Osteocyte (in vitro differentiated cells): ENCODE measurements at regions not wholly inside any gene's neighbourhood (a gene's known extent, or its start where the extent isn't known, plus 50 kb on each side); places are given as distances from the start of the nearest gene placed in this dataset.

Source experiments
- DNase-seq: peaks from one replicate; pipeline ENCODE4 v3.0.0; 2021; ENCODE audit warnings: mixed read lengths; ENCODE audit not compliant: unreplicated experiment; ENCODE audit errors: extremely low spot score
- H3K27ac Mint-ChIP-seq: one replicate; pipeline ENCODE4 v1.8.0; 2021; ENCODE audit warnings: mild to moderate bottlenecking, mixed read lengths; ENCODE audit not compliant: unreplicated experiment
- H3K27me3 Mint-ChIP-seq: one replicate; pipeline ENCODE4 v1.8.0; 2021; ENCODE audit warnings: mixed read lengths; ENCODE audit not compliant: unreplicated experiment
- H3K36me3 Mint-ChIP-seq: one replicate; pipeline ENCODE4 v1.8.0; 2021; ENCODE audit warnings: mixed read lengths; ENCODE audit not compliant: unreplicated experiment
- H3K4me1 Mint-ChIP-seq: one replicate; pipeline ENCODE4 v1.8.0; 2021; ENCODE audit warnings: mixed read lengths; ENCODE audit not compliant: unreplicated experiment
- H3K4me3 Mint-ChIP-seq: one replicate; pipeline ENCODE4 v1.8.0; 2021; ENCODE audit warnings: mild to moderate bottlenecking, moderate library complexity, mixed read lengths; ENCODE audit not compliant: unreplicated experiment
- H3K9me3 Mint-ChIP-seq: one replicate; pipeline ENCODE4 v1.8.0; 2021; ENCODE audit warnings: mixed read lengths; ENCODE audit not compliant: unreplicated experiment
- CTCF ChIP-seq: fragments of 200-600 bp; sonication (generic); IDR thresholded peaks from 2 replicates; pipeline ENCODE4 v1.5.0; 2021; ENCODE audit warnings: antibody characterized with exemption, mild to moderate bottlenecking, moderate library complexity

- DNase-seq = no peak
- H3K27ac Mint-ChIP-seq = no peak overlapping the region
- no peak for TF ChIP-seq CTCF
- H3K4me3 Mint-ChIP-seq = no peak overlapping the region
- H3K27me3 Mint-ChIP-seq = no peaks in the 10 kb centered on the region
- peaks cover 13% of the 10 kb centered on the region for H3K4me1 Mint-ChIP-seq
- H3K36me3 Mint-ChIP-seq = peaks cover 1% of the 10 kb centered on the region
- peaks cover 4% of the 10 kb centered on the region for H3K9me3 Mint-ChIP-seq
Observed at GRCh38 chr4:13159041-13159620, 325.0 kb downstream of the RAB28 start.

- H3K9me3 Mint-ChIP-seq = peaks cover 8% of the 10 kb centered on the region
- peak overlapping the region; percentile 78 for H3K27ac Mint-ChIP-seq
- peaks cover 4% of the 10 kb centered on the region for H3K36me3 Mint-ChIP-seq
- peak overlapping the region; percentile 61 for H3K4me3 Mint-ChIP-seq
- peaks cover 7% of the 10 kb centered on the region for H3K4me1 Mint-ChIP-seq
- TF ChIP-seq CTCF = no peak
- no peak for DNase-seq
- H3K27me3 Mint-ChIP-seq = peaks cover 10% of the 10 kb centered on the region
Observed at GRCh38 chr4:13151194-13151593, 332.9 kb downstream of the RAB28 start.

GRCh38 chr4:13143222-13144070 lies 340.7 kb downstream of the RAB28 start:
- TF ChIP-seq CTCF = no peak
- Mint-ChIP-seq H3K27me3 (no peaks in the 10 kb centered on the region), H3K9me3 (no peaks in the 10 kb centered on the region), H3K4me3 (no peak overlapping the region), H3K36me3 (no peaks in the 10 kb centered on the region), H3K4me1 (no peaks in the 10 kb centered on the region), H3K27ac (no peak overlapping the region)
- DNase-seq = no peak

- TF ChIP-seq CTCF = no peak
- no peaks in the 10 kb centered on the region for H3K36me3 Mint-ChIP-seq
- H3K27me3 Mint-ChIP-seq = no peaks in the 10 kb centered on the region
- no peak overlapping the region for H3K4me3 Mint-ChIP-seq
- no peak for DNase-seq
- H3K4me1 Mint-ChIP-seq = no peaks in the 10 kb centered on the region
- H3K9me3 Mint-ChIP-seq = no peaks in the 10 kb centered on the region
- no peak overlapping the region for H3K27ac Mint-ChIP-seq
Observed at GRCh38 chr4:13142726-13143125, 341.4 kb downstream of the RAB28 start.

- no peak for DNase-seq
- Mint-ChIP-seq H3K4me3 (no peak overlapping the region), H3K9me3 (no peaks in the 10 kb centered on the region), H3K27ac (no peak overlapping the region), H3K36me3 (no peaks in the 10 kb centered on the region), H3K4me1 (no peaks in the 10 kb centered on the region), H3K27me3 (no peaks in the 10 kb centered on the region)
- TF ChIP-seq CTCF = no peak
Observed at GRCh38 chr4:13142191-13142590, 341.9 kb downstream of the RAB28 start.
